Liver (tissue), 8 donors: ENCODE measurements at regions not wholly inside any gene's neighbourhood (a gene's known extent, or its start where the extent isn't known, plus 50 kb on each side); places are given as distances from the start of the nearest gene placed in this dataset.

Experiments used
- DNase-seq: peaks from one replicate; pipeline ENCODE4 v3.0.0-alpha.2; 2017; ENCODE audit warnings: low spot score
- H3K27ac ChIP-seq, 2 donors: one replicate each; pipeline ENCODE4 v1.7.0; 2013; ENCODE audit warnings: inconsistent platforms in 2 of 2, low read length in 2 of 2, control low read depth in 1 of 2, low read depth in 1 of 2, mild to moderate bottlenecking in 1 of 2
- H3K27me3 ChIP-seq, 4 donors: one replicate each; pipeline versions ENCODE4 v1.6.1 to v1.7.0; 2013; ENCODE audit warnings: low read length in 3 of 4, inconsistent platforms in 1 of 4, mild to moderate bottlenecking in 1 of 4, moderate library complexity in 1 of 4; ENCODE audit not compliant: control insufficient read depth in 4 of 4, insufficient read depth in 4 of 4
- H3K36me3 ChIP-seq, 4 donors: one replicate each; pipeline versions ENCODE4 v1.6.1 to v1.7.0; 2013; ENCODE audit warnings: low read length in 3 of 4, mild to moderate bottlenecking in 3 of 4, low read depth in 1 of 4, moderate library complexity in 1 of 4; ENCODE audit not compliant: control insufficient read depth in 4 of 4, insufficient read depth in 3 of 4
- H3K4me1 ChIP-seq, 4 donors: one replicate each; pipeline versions ENCODE4 v1.6.1 to v1.7.0; 2013; ENCODE audit warnings: low read length in 3 of 4, mild to moderate bottlenecking in 3 of 4, moderate library complexity in 1 of 4; ENCODE audit not compliant: control insufficient read depth in 4 of 4, insufficient read depth in 4 of 4
- H3K4me3 ChIP-seq, 3 donors: one replicate each; pipeline versions ENCODE4 v1.6.1 to v1.7.0; 2013; ENCODE audit warnings: low read length in 3 of 3, control low read depth in 1 of 3, low read depth in 1 of 3, mild to moderate bottlenecking in 1 of 3
- H3K9ac ChIP-seq, 2 donors: one replicate each; pipeline ENCODE4 v1.7.0; 2013; ENCODE audit warnings: low read length in 2 of 2, mild to moderate bottlenecking in 2 of 2, moderate library complexity in 2 of 2, control low read depth in 1 of 2, low read depth in 1 of 2
- H3K9me3 ChIP-seq, 4 donors: one replicate each; pipeline versions ENCODE4 v1.6.1 to v1.7.0; 2013; ENCODE audit warnings: low read length in 3 of 4; ENCODE audit not compliant: control insufficient read depth in 4 of 4
- EGR1 ChIP-seq, 2 donors: IDR thresholded peaks; 2 replicates each; pipeline ENCODE4 v1.6.1; 2016 to 2018; ENCODE audit warnings: antibody characterized with exemption in 2 of 2, low read depth in 2 of 2
- FOXA1 ChIP-seq: IDR thresholded peaks from 2 replicates; pipeline ENCODE4 v1.6.1; 2016; ENCODE audit warnings: antibody characterized with exemption
- GABPA ChIP-seq, 2 donors: IDR thresholded peaks in 1 of 2; conservative IDR thresholded peaks in 1 of 2; 2 replicates each; pipeline ENCODE4 v1.6.1; 2016; ENCODE audit warnings: antibody characterized with exemption in 2 of 2, mild to moderate bottlenecking in 1 of 2, moderate library complexity in 1 of 2
- HNF4A ChIP-seq, 2 donors: conservative IDR thresholded peaks; 2 replicates each; pipeline ENCODE4 v1.6.1; 2016; ENCODE audit warnings: antibody characterized with exemption in 2 of 2, mild to moderate bottlenecking in 2 of 2
- HNF4G ChIP-seq: IDR thresholded peaks from 2 replicates; pipeline ENCODE4 v1.6.1; 2016; ENCODE audit warnings: antibody characterized with exemption
- JUND ChIP-seq, 2 donors: IDR thresholded peaks; 2 replicates each; pipeline ENCODE4 v1.6.1; 2016; ENCODE audit warnings: antibody characterized with exemption in 2 of 2
- MAX ChIP-seq: IDR thresholded peaks from 2 replicates; pipeline ENCODE4 v1.6.1; 2016; ENCODE audit warnings: antibody characterized with exemption
- NR2F2 ChIP-seq: IDR thresholded peaks from 2 replicates; pipeline ENCODE4 v1.6.1; 2016; ENCODE audit warnings: antibody characterized with exemption
- RAD21 ChIP-seq, 2 donors: IDR thresholded peaks; 2 replicates each; pipeline ENCODE4 v1.6.1; 2016; ENCODE audit warnings: antibody characterized with exemption in 2 of 2, mild to moderate bottlenecking in 2 of 2
- REST ChIP-seq: IDR thresholded peaks from 2 replicates; pipeline ENCODE4 v1.6.1; 2016; ENCODE audit warnings: antibody characterized with exemption, mild to moderate bottlenecking
- RXRA ChIP-seq, 2 donors: IDR thresholded peaks; 2 replicates each; pipeline ENCODE4 v1.6.1; 2017 to 2018; ENCODE audit warnings: antibody characterized with exemption in 2 of 2, mild to moderate bottlenecking in 1 of 2
- SP1 ChIP-seq: IDR thresholded peaks from 2 replicates; pipeline ENCODE4 v1.6.1; 2018; ENCODE audit warnings: antibody characterized with exemption, mild to moderate bottlenecking
- TAF1 ChIP-seq: conservative IDR thresholded peaks from 2 replicates; pipeline ENCODE4 v1.6.1; 2016; ENCODE audit warnings: antibody characterized with exemption, mild to moderate bottlenecking
- YY1 ChIP-seq: IDR thresholded peaks from 2 replicates; pipeline ENCODE4 v1.6.1; 2016; ENCODE audit warnings: antibody characterized with exemption, mild to moderate bottlenecking
- ZBTB33 ChIP-seq: IDR thresholded peaks from 2 replicates; pipeline ENCODE4 v1.6.1; 2016; ENCODE audit warnings: antibody characterized with exemption
- WGBS: extraction: QIAGEN DNeasy Blood & Tissue Kit; methylation state at CpG from one replicate; pipeline ENCODE4 v1.1.7; 2013; 5-methylcytosine and 5-hydroxymethylcytosine counted together
- TF ChIP-seq, protein P1 (sequence below): IDR thresholded peaks from 2 replicates; pipeline ENCODE4 v1.6.1; 2016; ENCODE audit warnings: antibody characterized with exemption
- TF ChIP-seq, protein P2 (sequence below): fragments of 150-350 bp; IDR thresholded peaks from 2 replicates; pipeline ENCODE4 v1.5.1; 2017; ENCODE audit warnings: improper control_type of control experiment, low read depth, low read length; ENCODE audit not compliant: missing input control
- donor health status: healthy.
- donor health status: healthy.
- donor health status: healthy.
- donor health status: healthy.
- donor health status: healthy.

GRCh38 chr7:88692493-88692892, 67.0 kb upstream of the ZNF804B start:
- Histone ChIP-seq H3K4me1 (no peaks in the 10 kb centered on the region), H3K36me3 (no peaks in the 10 kb centered on the region), H3K9me3 (no peaks in the 10 kb centered on the region), H3K27me3 (no peaks in the 10 kb centered on the region), H3K27ac (no peak overlapping the region), H3K9ac (no peak overlapping the region), H3K4me3 (no peak overlapping the region)
- no peak for TF ChIP-seq TAF1
- TF ChIP-seq HNF4A (conservative IDR thresholded peaks at IDR 0.05) = no peak
- no peak for TF ChIP-seq NR2F2
- TF ChIP-seq YY1 = no peak
- no peak for TF ChIP-seq RXRA (IDR thresholded peaks at IDR 0.05)
- no peak for TF ChIP-seq SP1
- TF ChIP-seq, protein P1, sequence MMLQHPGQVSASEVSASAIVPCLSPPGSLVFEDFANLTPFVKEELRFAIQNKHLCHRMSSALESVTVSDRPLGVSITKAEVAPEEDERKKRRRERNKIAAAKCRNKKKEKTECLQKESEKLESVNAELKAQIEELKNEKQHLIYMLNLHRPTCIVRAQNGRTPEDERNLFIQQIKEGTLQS = no peak
- TF ChIP-seq FOXA1 = no peak
- TF ChIP-seq ZBTB33 = no peak
- TF ChIP-seq REST = no peak
- no peak for DNase-seq

GRCh38 chr7:88689821-88690220, 69.7 kb upstream of the ZNF804B start:
- Histone ChIP-seq H3K27me3 (no peaks in the 10 kb centered on the region), H3K4me1 (no peaks in the 10 kb centered on the region), H3K9ac (no peak overlapping the region), H3K27ac (no peak overlapping the region), H3K4me3 (no peak overlapping the region), H3K36me3 (no peaks in the 10 kb centered on the region), H3K9me3 (no peaks in the 10 kb centered on the region)
- no peak for DNase-seq
- 79% methylated on average over 1 of the region's 1 CpG for WGBS
- no peak for TF ChIP-seq FOXA1
- TF ChIP-seq MAX = no peak
- TF ChIP-seq RXRA (IDR thresholded peaks at IDR 0.05) = no peak
- no peak for TF ChIP-seq HNF4A (conservative IDR thresholded peaks at IDR 0.05)
- TF ChIP-seq, protein P1 = no peak
- no peak for TF ChIP-seq ZBTB33
- no peak for TF ChIP-seq GABPA (IDR thresholded peaks at IDR 0.05 in 1 of 2, conservative IDR thresholded peaks at IDR 0.05 in 1 of 2)
- TF ChIP-seq NR2F2 = no peak
- no peak for TF ChIP-seq JUND (IDR thresholded peaks at IDR 0.05)
- TF ChIP-seq HNF4G = no peak
- TF ChIP-seq EGR1 (IDR thresholded peaks at IDR 0.05; ENCODE audit: low read depth in 2 of 2) = no peak
- TF ChIP-seq RAD21 (IDR thresholded peaks at IDR 0.05) = no peak
- TF ChIP-seq, protein P2, sequence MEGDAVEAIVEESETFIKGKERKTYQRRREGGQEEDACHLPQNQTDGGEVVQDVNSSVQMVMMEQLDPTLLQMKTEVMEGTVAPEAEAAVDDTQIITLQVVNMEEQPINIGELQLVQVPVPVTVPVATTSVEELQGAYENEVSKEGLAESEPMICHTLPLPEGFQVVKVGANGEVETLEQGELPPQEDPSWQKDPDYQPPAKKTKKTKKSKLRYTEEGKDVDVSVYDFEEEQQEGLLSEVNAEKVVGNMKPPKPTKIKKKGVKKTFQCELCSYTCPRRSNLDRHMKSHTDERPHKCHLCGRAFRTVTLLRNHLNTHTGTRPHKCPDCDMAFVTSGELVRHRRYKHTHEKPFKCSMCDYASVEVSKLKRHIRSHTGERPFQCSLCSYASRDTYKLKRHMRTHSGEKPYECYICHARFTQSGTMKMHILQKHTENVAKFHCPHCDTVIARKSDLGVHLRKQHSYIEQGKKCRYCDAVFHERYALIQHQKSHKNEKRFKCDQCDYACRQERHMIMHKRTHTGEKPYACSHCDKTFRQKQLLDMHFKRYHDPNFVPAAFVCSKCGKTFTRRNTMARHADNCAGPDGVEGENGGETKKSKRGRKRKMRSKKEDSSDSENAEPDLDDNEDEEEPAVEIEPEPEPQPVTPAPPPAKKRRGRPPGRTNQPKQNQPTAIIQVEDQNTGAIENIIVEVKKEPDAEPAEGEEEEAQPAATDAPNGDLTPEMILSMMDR = no peak
